AG09319 (cell line): ENCODE measurements at regions not wholly inside any gene's neighbourhood (a gene's known extent, or its start where the extent isn't known, plus 50 kb on each side); places are given as distances from the start of the nearest gene placed in this dataset.
"Not testable (repeated sequence)": the region's sequence is repeated elsewhere in the genome, so short reads cannot be mapped to it uniquely, and the experiment has no call there.

Experiments used
- DNase-seq: peaks from one replicate; pipeline ENCODE4 v3.0.0-alpha.2; 2010; ENCODE audit warnings: low read depth; ENCODE audit errors: extremely low read depth
- TF ChIP-seq, protein P1 (sequence below): IDR thresholded peaks from 2 replicates; pipeline ENCODE4 v1.5.1; 2011; ENCODE audit warnings: low read depth, mild to moderate bottlenecking, inconsistent platforms, low read length, moderate library complexity

DNA sequence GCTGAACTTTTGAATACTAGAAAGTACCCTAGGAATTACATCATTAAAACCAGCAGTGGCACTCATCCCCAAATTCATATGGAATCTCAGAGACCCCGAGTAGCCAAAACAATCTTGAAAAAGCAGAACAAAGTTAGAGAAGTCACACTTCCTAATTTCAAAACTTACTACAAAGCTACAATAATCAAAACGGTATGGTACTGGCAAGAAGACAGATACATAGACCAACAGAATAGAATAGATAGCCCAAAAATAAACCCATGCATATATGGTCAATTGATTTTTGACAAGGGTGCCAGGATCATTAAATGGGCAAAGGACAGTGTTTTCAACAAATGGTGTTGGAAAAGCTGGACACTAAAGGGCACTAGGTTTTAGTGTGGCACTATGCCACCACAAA is 176.0 kb upstream of the NDUFV2 start:
- TF ChIP-seq, protein P1, sequence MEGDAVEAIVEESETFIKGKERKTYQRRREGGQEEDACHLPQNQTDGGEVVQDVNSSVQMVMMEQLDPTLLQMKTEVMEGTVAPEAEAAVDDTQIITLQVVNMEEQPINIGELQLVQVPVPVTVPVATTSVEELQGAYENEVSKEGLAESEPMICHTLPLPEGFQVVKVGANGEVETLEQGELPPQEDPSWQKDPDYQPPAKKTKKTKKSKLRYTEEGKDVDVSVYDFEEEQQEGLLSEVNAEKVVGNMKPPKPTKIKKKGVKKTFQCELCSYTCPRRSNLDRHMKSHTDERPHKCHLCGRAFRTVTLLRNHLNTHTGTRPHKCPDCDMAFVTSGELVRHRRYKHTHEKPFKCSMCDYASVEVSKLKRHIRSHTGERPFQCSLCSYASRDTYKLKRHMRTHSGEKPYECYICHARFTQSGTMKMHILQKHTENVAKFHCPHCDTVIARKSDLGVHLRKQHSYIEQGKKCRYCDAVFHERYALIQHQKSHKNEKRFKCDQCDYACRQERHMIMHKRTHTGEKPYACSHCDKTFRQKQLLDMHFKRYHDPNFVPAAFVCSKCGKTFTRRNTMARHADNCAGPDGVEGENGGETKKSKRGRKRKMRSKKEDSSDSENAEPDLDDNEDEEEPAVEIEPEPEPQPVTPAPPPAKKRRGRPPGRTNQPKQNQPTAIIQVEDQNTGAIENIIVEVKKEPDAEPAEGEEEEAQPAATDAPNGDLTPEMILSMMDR: no peak
- DNase-seq: no peak

DNA sequence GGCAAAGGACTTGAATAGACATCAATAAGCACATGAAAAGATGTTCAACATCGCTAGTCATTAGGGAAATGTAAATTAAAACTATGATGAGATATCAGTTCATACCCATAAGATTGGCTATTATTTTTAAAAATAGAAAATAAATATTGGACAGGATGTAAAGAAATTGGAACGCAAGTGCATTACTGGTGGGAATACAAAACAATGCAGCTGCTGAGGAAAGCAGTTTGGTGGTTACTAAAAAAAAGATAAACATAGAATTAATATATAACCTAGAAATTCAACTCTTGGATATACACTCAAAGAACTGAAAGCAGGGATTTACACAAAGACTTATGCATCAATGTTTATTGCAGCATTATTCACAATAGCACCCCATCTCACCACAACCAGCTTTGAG is 174.5 kb upstream of the NDUFV2 start:
- TF ChIP-seq, protein P1: no peak
- no peak for DNase-seq

DNA sequence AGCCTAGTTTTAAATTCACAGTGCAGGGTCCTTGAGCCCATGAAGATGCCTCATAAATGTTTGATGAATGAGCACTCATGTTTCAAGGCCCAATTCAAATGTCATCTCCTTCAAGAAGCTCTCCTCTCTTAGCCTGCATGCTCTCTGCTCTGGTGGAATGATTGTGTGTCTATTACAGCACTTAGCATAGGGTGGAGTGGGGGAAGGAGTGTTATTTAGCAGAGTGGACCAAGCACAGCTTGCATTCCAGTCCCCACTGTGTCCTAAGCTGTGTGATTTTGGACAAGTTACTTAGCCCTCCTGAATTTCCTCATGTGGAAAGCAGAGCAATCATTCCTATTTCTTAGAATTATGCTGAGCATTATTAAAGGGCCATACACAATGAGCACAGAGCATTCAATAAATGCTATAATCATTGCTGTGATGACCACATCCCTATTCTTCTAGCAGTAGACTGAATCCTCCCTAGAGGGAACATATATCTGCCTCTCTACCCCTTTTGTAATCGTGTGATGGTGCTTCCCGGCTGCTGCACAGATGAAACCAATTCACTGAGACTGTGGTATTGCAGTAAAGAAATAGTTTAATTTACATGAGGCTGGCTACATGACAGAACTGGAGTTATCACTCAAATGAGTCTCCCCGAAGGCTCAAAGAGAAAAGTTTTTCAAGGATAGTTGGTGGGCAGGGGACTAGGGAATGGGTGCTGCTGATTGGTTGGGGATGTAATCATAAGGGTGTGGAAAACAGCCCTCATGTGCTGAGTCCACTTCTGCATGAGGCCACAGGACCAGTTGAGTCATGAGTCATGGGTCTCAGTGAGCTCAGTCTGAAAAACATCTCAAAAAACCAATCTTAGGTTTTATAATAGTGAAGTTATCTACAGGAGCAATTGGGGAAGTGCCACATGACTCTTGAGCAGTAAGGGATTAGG is 173.4 kb upstream of the NDUFV2 start:
- TF ChIP-seq, protein P1: no peak
- no peak for DNase-seq

DNA sequence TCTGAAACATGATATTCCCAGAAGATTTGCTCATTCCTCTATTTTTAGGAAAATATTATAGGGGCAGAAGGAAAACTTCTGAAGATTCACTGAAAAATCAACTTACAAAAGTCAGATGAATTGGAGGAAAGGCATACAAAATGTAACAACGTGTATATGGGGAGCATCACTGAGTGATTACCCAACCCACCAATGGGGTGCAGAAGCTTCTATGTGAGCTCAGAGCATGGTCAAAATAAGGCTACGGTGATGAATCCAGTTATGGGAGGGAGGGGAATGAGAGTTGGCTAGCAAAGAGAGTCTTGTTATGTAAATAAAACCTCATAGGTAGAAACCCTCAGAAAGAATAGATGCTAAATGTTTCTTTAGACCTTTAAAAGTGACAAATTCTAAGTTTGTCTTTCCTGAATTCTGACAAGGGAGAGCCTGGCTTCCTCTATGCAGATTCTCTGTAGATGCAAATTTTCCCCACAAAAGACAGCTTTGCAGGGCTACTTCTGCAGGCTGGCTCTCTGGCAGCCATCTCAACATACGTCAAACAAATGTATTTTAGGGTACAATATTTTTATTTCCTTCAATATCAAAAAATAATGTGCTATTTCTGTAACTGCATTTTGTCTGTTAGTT is 171.4 kb upstream of the NDUFV2 start:
- DNase-seq: no peak
- TF ChIP-seq, protein P1: no peak

DNA sequence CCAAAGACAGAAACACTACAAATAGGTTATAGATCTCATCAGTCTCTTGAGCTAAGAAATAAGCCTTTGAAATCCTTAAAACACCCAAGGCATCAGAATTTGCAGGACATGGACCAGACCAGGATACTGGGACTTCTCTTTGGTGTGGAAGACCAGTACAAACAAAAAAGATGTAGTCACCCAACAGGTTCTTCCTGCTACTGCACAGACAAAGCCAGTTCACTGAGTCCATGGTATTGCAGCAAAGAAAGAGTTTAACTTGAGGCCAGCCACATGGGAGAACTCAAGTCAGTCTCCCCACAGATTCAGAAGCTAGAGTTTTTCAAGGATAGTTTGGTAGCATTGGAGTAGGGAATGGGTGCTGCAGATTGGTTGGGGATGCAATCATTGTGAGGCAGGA is 169.6 kb upstream of the NDUFV2 start:
- no peak for DNase-seq
- TF ChIP-seq, protein P1: no peak

DNA sequence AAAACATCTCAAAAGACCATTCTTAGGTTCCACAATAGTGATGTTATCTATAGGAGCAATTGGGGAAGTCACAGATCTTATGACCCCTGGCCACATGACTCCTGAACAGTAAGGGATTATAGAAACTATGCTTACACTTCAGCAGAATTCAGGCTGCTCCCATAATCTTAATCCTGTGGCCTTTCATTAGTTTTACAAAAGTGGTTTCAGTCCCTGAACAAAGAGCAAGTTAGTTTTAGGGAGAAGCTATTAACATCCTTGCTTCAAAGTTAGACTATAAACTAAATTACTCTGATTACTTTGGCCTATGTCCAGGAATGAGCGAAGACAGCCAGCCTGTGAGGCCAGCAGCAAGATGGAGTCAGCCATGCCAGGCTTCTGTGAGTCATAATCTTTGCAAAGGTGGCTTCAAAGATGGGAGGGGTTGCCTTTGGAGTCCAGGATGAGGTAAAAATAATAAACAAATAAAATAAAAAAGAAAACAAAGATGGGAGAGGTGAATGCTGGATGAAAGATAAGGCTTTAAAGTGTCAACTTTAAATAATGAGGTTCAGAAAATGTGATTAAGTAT is 168.7 kb upstream of the NDUFV2 start:
- no peak for DNase-seq
- TF ChIP-seq, protein P1: no peak

DNA sequence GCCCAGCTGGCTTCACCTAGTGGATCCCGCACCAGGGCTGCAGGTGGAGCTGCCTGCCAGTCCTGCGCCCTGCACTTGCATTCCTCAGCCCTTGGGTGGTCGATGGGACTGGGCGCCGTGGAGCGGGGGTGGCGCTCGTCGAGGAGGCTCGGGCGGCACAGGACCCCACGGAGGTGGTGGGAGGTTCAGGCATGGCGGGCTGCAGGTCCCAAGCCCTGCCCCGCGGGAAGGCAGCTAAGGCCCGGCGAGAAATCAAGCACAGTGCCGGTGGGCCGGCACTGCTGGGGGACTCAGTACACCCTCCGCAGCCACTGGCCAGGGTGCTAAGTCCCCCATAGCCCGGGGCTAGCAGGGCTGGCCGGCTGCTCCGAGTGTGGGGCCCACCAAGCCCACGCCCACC is 167.2 kb upstream of the NDUFV2 start:
- not testable (repeated sequence) for DNase-seq
